Nucleus accumbens (tissue), 56 donors: ENCODE measurements at regions not wholly inside any gene's neighbourhood (a gene's known extent, or its start where the extent isn't known, plus 50 kb on each side); places are given as distances from the start of the nearest gene placed in this dataset.
A peak's percentile ranks its signal among the peaks of the same experiment; 100 is the strongest.

Experiments used
- DNase-seq, 56 donors: peaks; one replicate each; lab custom pipeline; 2025; lab: John Stamatoyannopoulos, UW

DNA sequence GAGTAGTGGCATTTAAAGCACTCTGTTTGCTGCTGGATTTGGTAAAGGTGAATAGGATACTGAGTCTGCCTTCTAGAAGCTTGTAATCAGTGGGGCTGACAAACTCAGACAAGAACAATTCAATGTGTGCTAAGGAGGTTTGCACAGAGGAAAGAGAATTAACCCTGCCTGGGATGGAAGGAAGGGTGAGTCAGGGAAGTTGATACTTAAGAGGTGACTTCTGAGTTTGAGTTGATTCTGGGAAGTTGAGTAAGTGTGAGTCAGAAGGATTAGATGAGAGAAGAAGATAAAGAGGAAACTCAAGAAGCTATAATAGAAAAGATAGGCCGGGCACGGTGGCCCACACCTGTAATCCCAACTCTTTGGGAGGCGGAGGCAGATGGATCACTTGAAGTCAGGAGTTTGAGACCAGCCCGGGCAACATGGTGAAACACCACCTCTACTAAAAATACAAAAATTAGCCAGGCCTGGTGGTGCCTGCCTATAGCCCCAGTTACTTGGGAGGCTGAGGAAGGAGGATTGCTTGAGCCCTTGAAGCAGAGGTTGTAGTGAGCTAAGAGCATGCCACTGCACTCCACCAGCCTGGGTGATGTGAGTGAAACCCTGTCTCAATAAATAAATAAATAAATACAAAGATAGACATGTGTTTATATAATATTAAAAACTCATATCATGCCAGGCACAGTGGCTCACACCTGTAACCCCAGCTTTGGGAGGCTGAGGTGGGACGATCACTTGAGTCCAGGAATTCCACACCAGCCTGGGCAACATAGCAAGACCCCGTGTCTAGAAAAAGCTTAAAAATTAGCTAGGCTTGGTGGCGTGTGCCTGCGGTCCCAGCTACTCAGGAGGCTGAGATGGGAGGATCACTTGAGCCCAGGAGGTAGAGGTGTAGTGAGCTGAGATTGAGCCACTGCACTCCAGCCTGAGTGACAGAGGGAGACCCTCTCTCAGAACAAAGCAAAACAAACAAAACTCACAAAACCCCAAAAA is 126.8 kb upstream of the CPM start:
- DNase-seq, result no peak

DNA sequence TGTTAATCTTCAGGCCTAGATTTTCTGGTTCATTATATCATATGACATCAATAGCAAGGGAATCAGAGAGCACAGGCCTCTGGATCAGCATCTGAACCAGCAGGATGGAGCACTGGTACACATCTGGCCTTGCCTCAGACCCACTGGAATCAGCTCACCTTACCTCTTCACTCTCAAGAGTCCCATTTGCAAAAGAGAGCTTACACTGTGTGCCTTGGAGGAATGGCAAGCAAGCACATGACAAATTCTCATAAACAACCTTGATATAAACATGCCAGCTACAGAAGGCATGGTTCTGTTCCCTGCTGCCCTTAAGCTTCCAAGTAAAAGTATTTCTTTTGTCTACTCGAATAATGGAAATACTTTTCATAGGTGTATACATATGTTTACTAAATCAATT is 128.6 kb upstream of the CPM start:
- no peak for DNase-seq

DNA sequence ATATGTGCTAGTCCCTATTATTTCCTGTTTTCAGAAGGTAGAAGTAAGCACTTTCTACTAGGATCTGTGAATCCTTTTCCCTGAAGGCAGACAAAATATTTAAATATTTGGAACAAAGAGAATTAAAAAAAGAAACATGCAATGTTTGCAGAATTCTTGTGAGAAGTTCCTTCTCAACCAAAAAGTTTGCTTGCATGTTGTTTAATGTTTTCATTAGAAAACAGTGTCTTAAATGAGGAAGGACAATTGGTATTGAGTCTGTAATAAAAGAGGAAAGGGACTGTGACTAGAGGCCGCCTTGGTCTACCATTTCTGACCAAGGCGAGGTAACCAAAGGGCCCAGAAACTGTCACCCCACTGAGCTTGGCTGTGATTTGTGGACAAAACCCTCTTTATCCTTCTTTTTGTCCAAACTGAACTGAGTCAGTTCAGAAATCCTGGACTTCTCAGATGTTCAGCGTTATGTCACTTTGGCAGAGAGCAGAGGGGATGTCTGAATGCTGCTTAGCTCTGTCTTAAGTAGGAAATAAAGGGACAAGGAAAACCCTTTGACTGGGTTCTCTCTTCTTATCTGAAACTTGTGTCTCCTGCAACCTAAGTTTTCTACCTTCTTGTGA is 129.8 kb upstream of the CPM start:
- DNase-seq, result peak in 12 of 56 donors; percentile 2 to 31 (median 13)

DNA sequence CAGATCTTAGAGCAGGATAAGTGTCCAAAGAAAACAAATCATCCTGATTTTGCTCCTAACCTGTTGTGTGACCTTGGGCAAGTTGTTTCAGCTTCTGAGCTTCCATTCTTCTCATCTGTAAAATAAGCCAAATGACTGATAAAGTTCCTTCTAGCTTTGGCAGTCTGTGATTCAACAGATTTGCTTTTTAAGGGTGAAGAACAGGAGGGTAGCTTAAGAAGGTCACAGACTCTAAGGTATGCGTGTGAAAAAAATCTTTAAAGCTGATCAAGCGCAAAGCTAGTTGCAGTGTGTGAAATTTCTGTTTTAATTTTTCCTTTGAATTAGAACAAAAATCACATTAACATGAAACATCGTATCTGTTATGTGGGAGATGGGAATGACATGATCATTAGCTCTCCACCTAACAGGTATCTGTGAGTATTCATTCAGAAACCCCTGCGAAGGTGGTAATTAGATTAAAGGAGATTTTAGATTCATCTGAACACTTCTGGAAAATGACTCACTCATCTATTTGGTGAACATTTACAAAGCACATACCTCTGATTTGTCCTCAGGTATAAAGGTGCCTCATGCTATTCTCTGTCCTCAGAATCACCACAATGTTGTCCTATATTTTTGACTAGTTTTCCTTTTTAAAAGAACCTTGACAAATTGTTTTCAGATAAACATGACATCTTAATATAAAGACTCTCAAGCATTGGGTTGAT is 131.9 kb upstream of the CPM start:
- no peak for DNase-seq

DNA sequence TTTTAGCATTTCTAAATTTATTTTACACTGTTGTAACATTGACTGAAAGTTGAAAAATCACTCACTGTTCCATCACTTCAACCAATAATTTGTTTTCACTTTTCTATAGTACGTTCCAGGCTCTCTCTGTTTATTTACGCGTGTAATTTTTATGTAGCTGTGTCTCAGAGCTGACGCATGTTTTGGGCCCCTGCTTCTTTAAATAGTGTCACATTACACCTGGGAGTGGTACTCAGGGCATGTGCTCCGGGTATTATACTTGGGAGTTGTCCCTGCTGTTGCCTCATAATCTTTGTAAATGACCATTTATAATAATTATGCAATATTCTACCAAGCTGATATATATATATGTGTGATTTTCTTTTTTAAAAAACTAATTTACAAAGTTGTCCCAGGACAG is 132.8 kb upstream of the CPM start:
- no peak for DNase-seq

DNA sequence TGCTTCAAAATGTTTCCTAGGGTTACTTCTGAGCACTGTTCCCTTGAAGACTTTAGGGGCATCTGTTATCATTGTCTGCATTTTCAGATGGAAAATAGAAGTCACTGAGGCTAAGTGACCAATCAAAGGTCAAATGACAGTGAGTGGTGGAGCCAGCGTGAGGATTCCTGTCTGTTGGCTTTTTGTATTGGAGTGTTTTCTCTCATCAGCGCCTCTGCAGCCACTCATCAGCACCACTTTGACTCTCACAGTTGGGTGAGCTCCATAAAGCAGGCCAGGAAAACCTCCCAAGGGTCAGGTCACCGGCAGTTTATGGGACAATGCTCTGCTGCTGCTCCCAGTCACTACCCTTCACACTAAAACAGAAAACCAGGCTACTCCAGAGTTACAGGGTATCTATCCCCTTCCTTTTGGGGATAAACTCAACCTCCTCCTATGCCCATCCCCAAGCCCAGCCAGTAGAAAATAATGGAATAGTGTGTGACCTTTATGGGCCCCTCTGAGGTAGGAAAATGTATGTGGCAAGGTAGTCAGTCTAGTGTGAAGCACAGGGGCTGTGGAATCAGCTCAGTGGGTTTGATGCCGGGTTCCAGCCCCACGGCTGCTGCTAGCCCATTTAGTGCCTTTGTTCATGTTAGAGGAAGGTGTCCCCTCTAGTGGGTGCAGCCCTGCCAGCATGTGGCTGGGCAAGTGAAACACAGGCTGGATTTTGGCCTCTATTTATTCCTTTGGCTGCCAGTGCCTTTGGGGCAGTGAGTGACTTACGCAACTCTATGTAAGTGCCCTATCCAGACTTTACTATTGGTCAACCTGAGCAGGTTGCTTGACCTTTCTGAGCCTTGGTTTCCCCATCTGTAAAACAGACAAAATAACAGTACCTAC is 133.8 kb upstream of the CPM start:
- peak in 7 of 56 donors; percentile 1 to 30 (median 6) for DNase-seq

DNA sequence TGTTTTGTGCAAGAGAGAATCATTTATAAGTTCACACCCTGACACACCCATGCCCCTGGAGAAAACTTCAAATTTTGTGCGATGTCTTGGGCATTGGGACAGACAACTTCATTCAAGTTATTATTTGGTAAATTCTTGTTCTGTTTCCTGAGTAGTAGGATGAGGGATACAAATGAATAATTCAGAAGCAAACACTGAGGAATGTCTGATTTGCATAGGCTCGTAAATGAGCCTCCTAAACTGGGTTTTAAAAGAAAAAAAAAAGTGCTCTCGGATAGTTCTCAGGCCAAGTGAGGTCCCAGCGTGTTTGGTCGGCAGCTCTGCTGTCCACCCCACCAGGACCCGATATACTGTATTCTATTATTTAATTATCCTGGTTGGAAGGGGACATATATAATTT is 134.7 kb upstream of the CPM start:
- no peak for DNase-seq

DNA sequence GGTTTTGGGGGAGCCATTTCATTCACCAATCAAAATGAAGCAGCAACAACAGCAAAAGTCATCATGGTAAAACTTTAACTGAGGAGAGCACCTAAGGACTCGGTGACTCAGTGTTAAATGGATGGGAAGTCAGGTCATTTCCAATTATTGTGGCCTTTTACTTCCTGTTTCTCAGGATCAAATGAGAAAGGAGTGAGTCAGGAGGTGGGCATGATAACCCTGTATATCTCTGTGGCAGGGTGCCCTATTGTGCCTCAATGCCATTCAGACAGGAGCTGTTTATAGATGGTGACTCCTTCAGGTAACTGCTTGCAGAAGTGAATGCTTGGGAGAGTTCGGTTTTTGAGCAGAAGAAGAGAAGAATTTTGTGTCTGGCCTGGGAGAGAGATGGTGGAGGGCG is 135.5 kb upstream of the CPM start:
- no peak for DNase-seq

DNA sequence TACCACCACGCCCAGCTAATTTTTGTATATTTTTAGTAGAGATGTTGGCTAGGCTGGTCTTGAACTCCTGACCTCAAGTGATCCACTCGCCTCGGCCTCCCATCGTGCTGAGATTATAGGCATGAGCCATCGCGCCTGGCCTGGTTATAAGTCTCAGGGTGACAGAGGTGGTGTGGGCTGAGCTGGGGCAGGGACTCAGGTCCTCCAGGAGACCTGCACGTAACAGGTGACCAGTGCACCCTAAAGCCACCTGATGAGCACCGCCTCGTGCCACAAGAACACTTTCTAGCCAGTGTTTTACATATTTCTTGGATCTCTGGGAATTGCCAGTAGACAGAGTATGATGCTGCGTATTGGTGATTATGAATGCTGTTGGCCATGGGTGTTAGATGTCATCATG is 136.5 kb upstream of the CPM start:
- no peak for DNase-seq

DNA sequence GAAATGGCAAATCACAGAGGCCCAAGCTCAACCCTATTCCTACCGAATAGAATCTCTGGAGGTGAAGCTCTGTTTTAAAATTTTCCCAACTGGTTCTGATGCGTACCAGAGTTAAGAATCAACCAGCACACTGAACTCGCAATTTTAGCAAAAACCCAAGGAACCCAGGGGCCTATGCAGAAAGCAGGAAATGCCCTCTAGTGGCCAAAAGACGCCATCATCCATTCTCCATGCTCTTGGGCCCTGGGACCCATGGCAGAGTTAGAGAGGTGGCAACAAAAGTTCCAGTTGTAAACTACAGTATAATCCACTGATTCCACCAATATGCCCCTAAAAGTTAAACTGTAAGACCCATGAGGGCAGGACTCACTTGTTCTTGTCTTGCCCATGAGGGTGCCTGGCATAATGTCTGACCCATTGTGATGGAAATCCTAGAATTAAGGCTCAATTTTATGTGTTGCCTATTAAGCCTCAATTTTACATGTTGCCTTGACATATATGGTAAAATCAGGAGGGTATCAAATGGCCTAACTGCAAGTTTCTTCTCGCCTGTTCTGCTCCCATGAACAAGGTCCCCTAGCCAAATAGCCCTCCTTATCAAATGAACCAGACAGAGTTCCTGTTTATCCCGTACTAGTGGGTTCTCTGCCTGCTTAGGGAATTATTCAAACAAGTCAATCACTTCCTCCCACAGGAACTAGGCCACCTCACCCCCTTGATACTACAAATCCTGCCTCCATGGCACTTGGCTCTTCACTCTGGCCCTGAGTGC is 137.5 kb upstream of the CPM start:
- DNase-seq, result peak in 47 of 56 donors; percentile 6 to 86 (median 42)

DNA sequence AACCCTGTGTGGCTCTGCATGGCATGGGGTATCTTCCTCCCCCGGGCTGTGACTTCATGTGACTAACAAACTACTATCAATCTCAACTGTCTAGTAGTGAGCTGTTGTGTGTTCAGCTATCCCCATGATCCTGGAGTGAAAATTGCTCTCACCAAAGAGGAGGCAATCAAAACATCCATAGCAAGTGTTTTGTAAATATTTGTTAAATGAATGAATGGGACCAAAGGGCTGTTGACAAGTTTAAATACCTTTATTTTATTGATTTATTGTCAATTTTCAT is 138.1 kb upstream of the CPM start:
- no peak for DNase-seq

DNA sequence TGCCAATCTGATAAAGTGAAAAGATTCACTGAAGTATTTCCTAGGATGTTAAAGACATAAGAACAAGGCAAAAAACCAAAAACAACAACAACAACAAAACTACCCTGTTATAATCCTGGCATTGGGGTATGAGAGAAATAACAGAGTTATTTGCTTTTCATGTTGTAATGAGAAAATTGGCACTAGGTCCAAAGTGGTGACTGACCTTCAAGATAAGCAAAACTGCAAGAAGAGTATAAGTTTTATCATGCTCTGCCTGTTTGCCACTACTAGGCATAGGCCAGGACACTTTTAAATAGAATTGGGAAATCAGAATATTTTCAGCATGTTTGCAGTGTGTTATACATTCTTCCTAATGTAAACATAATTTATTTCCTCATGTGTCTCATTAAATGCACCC is 140.1 kb upstream of the CPM start:
- DNase-seq, result no peak

DNA sequence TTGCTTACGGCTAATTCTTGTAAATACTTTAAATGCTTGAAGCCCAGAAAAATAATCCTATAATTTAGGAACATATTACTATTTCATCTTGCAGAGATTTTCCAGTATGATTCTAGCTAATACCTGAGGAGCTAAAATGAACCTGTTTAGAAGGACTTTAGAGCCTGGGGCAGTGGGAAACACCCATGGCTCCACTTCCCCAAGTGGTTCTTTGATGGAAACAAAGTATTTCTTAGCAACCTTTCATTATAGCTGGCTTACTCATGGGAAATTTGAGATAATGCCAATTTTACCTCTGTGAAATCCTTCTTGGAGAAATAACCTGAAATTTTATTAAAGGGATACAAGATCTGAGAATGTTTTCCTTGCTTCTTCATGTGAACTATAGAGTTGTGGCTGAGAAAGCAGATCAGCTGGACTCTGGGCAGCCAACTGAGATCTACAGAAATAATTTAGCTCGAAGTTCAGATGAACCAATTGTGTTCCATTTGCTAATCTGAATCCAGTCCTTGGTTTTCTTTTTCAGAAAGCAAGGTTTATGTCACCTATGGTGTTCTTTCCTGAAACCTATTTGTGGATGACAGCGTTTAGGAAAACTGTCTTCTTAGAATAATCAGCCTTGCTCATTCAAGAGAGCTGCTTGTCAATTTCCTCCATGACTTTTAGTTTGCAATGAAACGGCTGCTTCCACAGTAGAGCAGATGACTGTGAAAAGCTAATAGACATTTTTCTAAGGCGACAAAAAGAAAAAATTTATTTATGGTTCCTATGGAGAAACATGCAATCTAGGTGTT is 141.8 kb upstream of the CPM start:
- DNase-seq, result no peak

DNA sequence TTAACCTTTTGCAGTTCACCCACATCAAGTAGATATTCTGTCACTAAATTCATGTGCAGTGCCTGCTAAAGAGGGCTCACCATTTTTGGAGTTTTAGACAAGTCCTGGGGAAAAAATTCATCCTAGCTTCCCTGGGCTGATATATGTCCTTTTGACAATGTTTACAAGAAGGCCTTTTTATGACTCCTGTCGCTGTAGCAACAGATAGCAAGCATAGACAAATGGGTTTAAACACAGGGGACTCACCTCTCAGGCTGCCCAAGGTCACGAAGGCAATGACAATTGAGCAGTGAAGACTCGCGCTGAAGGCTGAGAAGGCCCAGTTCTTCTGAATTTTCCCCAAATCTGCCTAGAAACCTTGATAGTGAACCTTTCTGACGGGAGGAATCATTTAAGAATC is 150.7 kb upstream of the CPM start:
- DNase-seq, result no peak

DNA sequence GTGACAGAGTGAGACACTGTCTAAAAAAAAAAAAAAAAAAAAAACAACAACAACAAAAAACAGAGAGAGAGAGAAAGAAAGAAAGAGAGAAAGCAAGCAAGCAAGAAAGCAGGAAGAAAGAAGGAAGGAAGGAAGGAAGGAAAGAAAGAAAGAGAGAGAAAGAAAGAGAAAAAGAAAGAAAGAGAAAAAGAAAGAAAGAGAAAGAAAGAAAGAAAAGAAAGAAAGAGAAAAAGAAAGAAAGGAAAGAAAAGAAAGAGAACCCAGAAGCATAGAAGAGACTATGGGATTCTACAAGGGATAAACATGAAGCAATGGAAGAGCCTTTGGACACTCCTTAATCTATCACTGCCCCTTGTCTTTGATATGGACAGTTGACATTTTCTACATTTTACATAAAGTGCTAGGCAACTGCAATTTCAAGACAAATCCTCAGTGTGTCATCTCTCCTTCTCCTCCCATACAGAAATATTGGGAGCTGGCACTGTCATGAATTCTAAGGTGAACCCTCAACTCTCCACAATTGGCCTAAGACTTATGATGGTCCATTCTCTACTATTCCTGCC is 151.9 kb upstream of the CPM start:
- DNase-seq, result no peak

DNA sequence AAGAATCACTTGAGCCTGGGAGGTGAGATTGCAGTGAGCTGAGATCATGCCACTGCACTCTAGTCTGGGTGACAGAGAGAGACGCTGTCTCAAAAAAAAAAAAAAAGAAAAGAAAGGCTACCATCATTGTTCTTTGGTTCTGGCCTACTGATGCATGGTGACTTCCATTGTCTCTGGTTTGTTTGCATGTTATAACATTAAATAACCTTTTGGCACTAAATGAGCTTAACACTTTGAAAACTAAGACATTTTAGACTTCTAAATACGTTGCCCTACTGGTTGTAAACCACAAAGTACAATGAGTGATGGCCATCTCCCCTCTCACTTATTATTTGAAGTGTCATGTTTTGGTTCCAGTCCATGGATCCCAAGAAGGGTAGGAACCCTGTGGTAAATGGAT is 152.9 kb upstream of the CPM start:
- DNase-seq, result no peak

DNA sequence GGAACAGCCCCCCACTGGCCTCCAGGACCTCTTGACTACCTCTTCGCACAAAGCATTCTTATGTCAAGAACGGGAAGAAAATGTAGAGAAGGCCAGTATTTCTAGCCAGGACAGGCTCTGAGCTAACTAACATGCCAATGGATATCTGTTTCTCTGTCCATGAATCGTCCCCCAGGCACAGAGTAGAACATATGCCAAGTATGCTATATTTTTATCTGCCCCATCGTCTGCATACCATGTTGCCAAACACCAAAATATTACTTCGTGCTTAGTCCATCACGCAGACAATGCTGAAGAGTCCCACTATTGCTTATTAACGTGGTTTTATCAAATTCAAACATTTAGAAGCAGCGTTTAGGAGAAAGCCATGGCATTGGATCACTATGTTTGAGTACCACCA is 151.4 kb upstream of the CPSF6 start:
- DNase-seq, result no peak

DNA sequence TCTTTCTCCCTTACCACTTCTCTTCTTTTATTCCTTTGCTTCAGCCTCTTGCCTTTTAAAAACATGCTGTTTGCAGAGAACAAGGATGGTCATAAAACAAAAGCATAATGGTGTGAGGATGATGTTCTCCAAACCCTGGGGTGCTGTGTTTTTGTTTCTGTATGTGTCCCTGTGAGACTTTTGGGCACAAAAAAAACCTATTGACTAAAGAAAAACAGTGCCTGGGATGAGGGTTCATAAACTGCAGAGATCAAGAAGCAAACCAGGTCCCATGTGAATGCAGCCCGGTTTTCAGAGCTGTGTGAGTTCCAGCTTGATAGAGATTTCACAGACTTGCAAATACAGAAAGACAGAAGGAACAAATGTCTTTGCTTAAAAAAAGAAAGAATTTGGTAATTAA is 148.6 kb upstream of the CPSF6 start:
- no peak for DNase-seq
